CD4-positive, alpha-beta T cell (primary cell): ENCODE measurements at regions not wholly inside any gene's neighbourhood (a gene's known extent, or its start where the extent isn't known, plus 50 kb on each side); places are given as distances from the start of the nearest gene placed in this dataset.

ENCODE experiments used
- ATAC-seq: fragments of 200-7000 bp; cut with Tn5 transposase; one replicate; pipeline ENCODE4 v1.10.0; 2022; ENCODE audit warnings: mild to moderate bottlenecking; ENCODE audit not compliant: poor library complexity
- CTCF ChIA-PET: fragments of 350-600 bp; sonication (Branson Sonifier 250); formaldehyde crosslinking; loops from one replicate; lab custom pipeline; 2021; ENCODE audit warnings: antibody characterized with exemption, inconsistent platforms; lab: Charles Lee
- POLR2A ChIA-PET: fragments of 350-600 bp; sonication (Branson Sonifier 250); formaldehyde crosslinking; loops from one replicate; lab custom pipeline; 2021; ENCODE audit warnings: antibody characterized with exemption, inconsistent platforms; lab: Charles Lee
- DNase-seq, 14 experiments: peaks; one replicate each; pipeline ENCODE4 v3.0.0-alpha.2; 2013 to 2020; ENCODE audit warnings: mixed read lengths in 2 of 14
- H3K27ac ChIP-seq, 2 donors: one replicate each; pipeline versions ENCODE4 v1.5.1 to v1.7.0; 2013; ENCODE audit warnings: low read length in 2 of 2, low read depth in 1 of 2, mild to moderate bottlenecking in 1 of 2
- H3K27me3 ChIP-seq, 2 experiments: 1 replicate in 1 of 2; 2 replicates in 1 of 2; pipeline versions ENCODE4 v1.6.1 to v1.7.0; 2013; ENCODE audit warnings: low read length in 2 of 2, control low read depth in 1 of 2, mild to moderate bottlenecking in 1 of 2, moderate library complexity in 1 of 2; ENCODE audit not compliant: insufficient read depth in 2 of 2, control insufficient read depth in 1 of 2
- H3K36me3 ChIP-seq: one replicate; pipeline ENCODE4 v1.6.1; 2013; ENCODE audit warnings: low read length, control low read depth; ENCODE audit not compliant: insufficient read depth
- H3K4me1 ChIP-seq: one replicate; pipeline ENCODE4 v1.6.1; 2013; ENCODE audit warnings: low read length, control low read depth; ENCODE audit not compliant: insufficient read depth
- H3K4me3 ChIP-seq: one replicate; pipeline ENCODE4 v1.5.1; 2013; ENCODE audit warnings: mild to moderate bottlenecking, low read length, moderate library complexity
- H3K9me3 ChIP-seq, 2 experiments: 1 replicate in 1 of 2; 2 replicates in 1 of 2; pipeline versions ENCODE4 v1.6.1 to v1.7.0; 2013; ENCODE audit warnings: low read length in 2 of 2, mild to moderate bottlenecking in 2 of 2, control low read depth in 1 of 2, moderate library complexity in 1 of 2; ENCODE audit not compliant: control insufficient read depth in 1 of 2, insufficient read depth in 1 of 2
- H3K27ac Mint-ChIP-seq: one replicate; pipeline ENCODE4 v1.8.0; 2020; ENCODE audit warnings: mixed read lengths
- H3K27me3 Mint-ChIP-seq: one replicate; pipeline ENCODE4 v1.8.0; 2021; ENCODE audit warnings: mixed read lengths
- H3K36me3 Mint-ChIP-seq: one replicate; pipeline ENCODE4 v1.8.0; 2021; ENCODE audit warnings: low read depth, mixed read lengths
- H3K4me1 Mint-ChIP-seq: one replicate; pipeline ENCODE4 v1.8.0; 2021; ENCODE audit warnings: low read depth, mixed read lengths
- H3K4me3 Mint-ChIP-seq: one replicate; pipeline ENCODE4 v1.8.0; 2020; ENCODE audit warnings: mild to moderate bottlenecking, mixed read lengths
- H3K9me3 Mint-ChIP-seq: one replicate; pipeline ENCODE4 v1.8.0; 2020; ENCODE audit warnings: mixed read lengths
- CTCF ChIP-seq: fragments of 200-600 bp; IDR thresholded peaks from one replicate; pipeline ENCODE4 v1.8.0; 2022; ENCODE audit warnings: antibody characterized with exemption, mild to moderate bottlenecking
- intact Hi-C, 2 experiments: fragments of 100-400 bp; cut with DNase I in 1 of 2; cut with micrococcal nuclease in 1 of 2; formaldehyde crosslinking; loops; one replicate each; pipeline versions ENCODE4 v1.15.1 to v1.9.0; 2023 to 2025; cut with DNase I, micrococcal nuclease

- Histone ChIP-seq H3K27ac (no peak overlapping the region), H3K4me3 (no peak overlapping the region), H3K36me3 (no peaks in the 10 kb centered on the region), H3K4me1 (no peaks in the 10 kb centered on the region), H3K27me3 (no peaks in the 10 kb centered on the region), H3K9me3 (no peaks in the 10 kb centered on the region)
- Mint-ChIP-seq H3K4me1 (no peaks in the 10 kb centered on the region), H3K36me3 (no peaks in the 10 kb centered on the region), H3K9me3 (no peaks in the 10 kb centered on the region), H3K4me3 (no peak overlapping the region), H3K27me3 (no peaks in the 10 kb centered on the region), H3K27ac (no peak overlapping the region)
- TF ChIP-seq CTCF = no peak
- POLR2A ChIA-PET = no interaction called here
- ATAC-seq (no peak), DNase-seq (no peak)
- CTCF ChIA-PET = no interaction called here
- intact Hi-C loops = no loop called here
These were observed 193.7 kb upstream of the CFAP20DC start for GRCh38 chr3:59243476-59243875.

GRCh38 chr3:59240666-59241255, 190.9 kb upstream of the CFAP20DC start:
- TF ChIP-seq CTCF = no peak
- ATAC-seq = no peak
- no peaks in the 10 kb centered on the region for H3K9me3 Mint-ChIP-seq
- no peaks in the 10 kb centered on the region for H3K9me3 ChIP-seq
- H3K4me3 ChIP-seq = no peak overlapping the region
- no peaks in the 10 kb centered on the region for H3K27me3 ChIP-seq
- no peak overlapping the region for H3K4me3 Mint-ChIP-seq
- ChIA-PET CTCF (no interaction called here), POLR2A (interaction anchor here (0.6 kb wide), 1 partner anchor 571 kb away, joined by 3 read pairs; no protein-coding TSS in a partner anchor)
- no peaks in the 10 kb centered on the region for H3K36me3 Mint-ChIP-seq
- DNase-seq = no peak
- intact Hi-C loops = no loop called here
- no peaks in the 10 kb centered on the region for H3K4me1 Mint-ChIP-seq
- no peak overlapping the region for H3K27ac ChIP-seq
- H3K36me3 ChIP-seq = no peaks in the 10 kb centered on the region
- H3K27me3 Mint-ChIP-seq = no peaks in the 10 kb centered on the region
- no peak overlapping the region for H3K27ac Mint-ChIP-seq
- peaks cover 3% of the 10 kb centered on the region for H3K4me1 ChIP-seq

GRCh38 chr3:59237121-59237520, 187.3 kb upstream of the CFAP20DC start:
- CTCF ChIA-PET = no interaction called here

More at GRCh38 chr3:59237121-59237520, 187.3 kb upstream of the CFAP20DC start:
- Histone ChIP-seq H3K36me3 (no peaks in the 10 kb centered on the region), H3K27me3 (no peaks in the 10 kb centered on the region), H3K4me3 (no peak overlapping the region), H3K4me1 (peaks cover 9% of the 10 kb centered on the region), H3K9me3 (peaks cover 0 to 3% of the 10 kb centered on the region in 2 experiments), H3K27ac (no peak overlapping the region)
- Mint-ChIP-seq H3K27me3 (no peaks in the 10 kb centered on the region), H3K36me3 (no peaks in the 10 kb centered on the region), H3K27ac (no peak overlapping the region), H3K4me3 (no peak overlapping the region), H3K9me3 (peaks cover 2% of the 10 kb centered on the region), H3K4me1 (peaks cover 5% of the 10 kb centered on the region)
- no peak for TF ChIP-seq CTCF
- DNase-seq (no peak), ATAC-seq (no peak)
- intact Hi-C loops = no loop called here
- POLR2A ChIA-PET = no interaction called here
